ENCODE measurements at regions not wholly inside any gene's neighbourhood (a gene's known extent, or its start where the extent isn't known, plus 50 kb on each side); places are given as distances from the start of the nearest gene placed in this dataset.

GRCh38 chr4:125045311-125045710, 269.4 kb upstream of the FAT4 start:
- TF ChIP-seq CTCF (IDR thresholded peaks at IDR 0.05) (no peak), ZFX (IDR thresholded peaks at IDR 0.05; ENCODE audit: borderline replicate concordance) (no peak)
